OCI-LY1 (cell line): ENCODE measurements at regions not wholly inside any gene's neighbourhood (a gene's known extent, or its start where the extent isn't known, plus 50 kb on each side); places are given as distances from the start of the nearest gene placed in this dataset.

Source experiments
- EZH2 ChIP-seq: fragments of 200-600 bp; sonication (generic), shearing (Covaris generic); IDR thresholded peaks from 2 replicates; pipeline ENCODE4 v1.8.0; 2017; ENCODE audit warnings: borderline replicate concordance, mixed run types, mild to moderate bottlenecking, antibody characterized with exemption, low read length, moderate library complexity, mixed read lengths
- TF ChIP-seq, protein P1 (sequence below): fragments of 200-600 bp; sonication (generic), shearing (Covaris generic); IDR thresholded peaks from 2 replicates; pipeline ENCODE4 v1.5.1; 2017; ENCODE audit warnings: mild to moderate bottlenecking, antibody characterized with exemption, low read length, moderate library complexity, mixed read lengths

GRCh38 chr3:5285439-5285838 lies 97.9 kb downstream of the EDEM1 start:
- TF ChIP-seq, protein P1, sequence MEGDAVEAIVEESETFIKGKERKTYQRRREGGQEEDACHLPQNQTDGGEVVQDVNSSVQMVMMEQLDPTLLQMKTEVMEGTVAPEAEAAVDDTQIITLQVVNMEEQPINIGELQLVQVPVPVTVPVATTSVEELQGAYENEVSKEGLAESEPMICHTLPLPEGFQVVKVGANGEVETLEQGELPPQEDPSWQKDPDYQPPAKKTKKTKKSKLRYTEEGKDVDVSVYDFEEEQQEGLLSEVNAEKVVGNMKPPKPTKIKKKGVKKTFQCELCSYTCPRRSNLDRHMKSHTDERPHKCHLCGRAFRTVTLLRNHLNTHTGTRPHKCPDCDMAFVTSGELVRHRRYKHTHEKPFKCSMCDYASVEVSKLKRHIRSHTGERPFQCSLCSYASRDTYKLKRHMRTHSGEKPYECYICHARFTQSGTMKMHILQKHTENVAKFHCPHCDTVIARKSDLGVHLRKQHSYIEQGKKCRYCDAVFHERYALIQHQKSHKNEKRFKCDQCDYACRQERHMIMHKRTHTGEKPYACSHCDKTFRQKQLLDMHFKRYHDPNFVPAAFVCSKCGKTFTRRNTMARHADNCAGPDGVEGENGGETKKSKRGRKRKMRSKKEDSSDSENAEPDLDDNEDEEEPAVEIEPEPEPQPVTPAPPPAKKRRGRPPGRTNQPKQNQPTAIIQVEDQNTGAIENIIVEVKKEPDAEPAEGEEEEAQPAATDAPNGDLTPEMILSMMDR: no peak
- no peak for TF ChIP-seq EZH2
